ENCODE measurements at regions not wholly inside any gene's neighbourhood (a gene's known extent, or its start where the extent isn't known, plus 50 kb on each side); places are given as distances from the start of the nearest gene placed in this dataset.

DNA sequence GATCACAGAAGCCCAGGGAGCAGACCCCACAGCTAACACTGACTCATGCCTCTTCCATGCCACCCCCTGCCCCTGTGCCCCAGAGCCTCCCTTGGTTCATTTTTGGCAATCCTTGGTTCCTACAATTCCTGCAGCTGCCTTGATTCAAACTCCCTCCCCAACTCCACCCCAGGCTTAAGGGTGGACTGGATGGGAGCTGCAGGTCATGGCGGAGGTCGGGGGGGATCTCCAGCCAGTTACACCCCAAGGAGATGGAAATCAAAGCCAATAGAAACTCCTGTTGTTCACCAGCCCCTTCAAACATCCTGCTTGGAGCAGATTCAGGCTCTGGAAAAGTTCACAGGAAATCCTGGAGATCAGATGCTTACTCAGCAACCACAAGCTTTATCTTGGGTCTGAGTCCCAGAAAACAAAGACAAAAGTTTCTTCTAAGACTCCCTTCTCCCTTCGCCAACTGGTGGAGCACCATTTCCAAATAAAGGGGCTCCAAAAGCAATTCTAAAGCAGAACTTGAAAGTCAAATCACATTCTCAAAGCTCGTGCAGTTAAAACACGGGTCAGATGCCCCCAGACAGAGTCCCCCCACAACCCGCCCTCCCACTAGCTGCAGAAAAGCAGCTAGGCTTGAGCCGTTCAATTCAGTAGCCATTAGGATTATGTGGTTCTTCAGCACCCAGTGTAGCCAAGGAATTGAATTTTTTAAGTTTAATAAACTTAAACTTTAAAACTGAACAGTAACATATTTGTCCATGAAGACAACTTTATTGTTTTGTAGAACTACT is 149.5 kb downstream of the ANKRD60 start:
- no peak overlapping the region for H3K27ac ChIP-seq (ENCODE audit: low read depth, low read length)
- H4K20me1 ChIP-seq (ENCODE audit: insufficient read depth): no peaks in the 10 kb centered on the region; the same call in 1 of the 2 replicates
- DNase-seq (ENCODE audit: low read depth, low spot score): no peak
- no peak for ATAC-seq
- no peak overlapping the region for H3K9ac ChIP-seq (ENCODE audit: low read length)
- ChIA-PET POLR2A (no interaction called here), RAD21 (ENCODE audit: low non-redundant PET in 1 of 2, low total read pairs in 2 of 2, uncharacterized antibody in 2 of 2, unreplicated experiment in 2 of 2) (no interaction called here), CTCF (interaction anchor here (1.2 kb wide), 1 partner anchor 9 kb away, joined by 4 read pairs; no protein-coding TSS in a partner anchor)
- no peak overlapping the region for H3K4me3 ChIP-seq (replicated peaks in 1 of 2; ENCODE audit: low read depth in 1 of 2, low read length in 2 of 2)
- peaks cover 48% of the 10 kb centered on the region for H3K27me3 ChIP-seq (ENCODE audit: insufficient read depth, low read length)
- H3K4me1 ChIP-seq (ENCODE audit: control insufficient read depth in 1 of 2, insufficient read depth in 2 of 2, low read length in 2 of 2): no peaks in the 10 kb centered on the region
- no peaks in the 10 kb centered on the region for H3K9me3 ChIP-seq (ENCODE audit: control insufficient read depth in 1 of 2, insufficient read depth in 1 of 2, low read depth in 1 of 2, low read length in 2 of 2)
- H3K4me2 ChIP-seq (ENCODE audit: low read length): no peak overlapping the region
- H3K36me3 ChIP-seq (ENCODE audit: control insufficient read depth in 1 of 2, insufficient read depth in 2 of 2, low read length in 2 of 2): no peaks in the 10 kb centered on the region
- intact Hi-C loops (cut with micrococcal nuclease): no loop called here
- no peaks in the 10 kb centered on the region for H3K79me2 ChIP-seq (ENCODE audit: insufficient read depth, low read length)
- BruUV-seq (replicated peaks): no TSS peak
- H3K9me2 ChIP-seq (ENCODE audit: insufficient read depth): no peaks in the 10 kb centered on the region
- TF ChIP-seq, protein P1, sequence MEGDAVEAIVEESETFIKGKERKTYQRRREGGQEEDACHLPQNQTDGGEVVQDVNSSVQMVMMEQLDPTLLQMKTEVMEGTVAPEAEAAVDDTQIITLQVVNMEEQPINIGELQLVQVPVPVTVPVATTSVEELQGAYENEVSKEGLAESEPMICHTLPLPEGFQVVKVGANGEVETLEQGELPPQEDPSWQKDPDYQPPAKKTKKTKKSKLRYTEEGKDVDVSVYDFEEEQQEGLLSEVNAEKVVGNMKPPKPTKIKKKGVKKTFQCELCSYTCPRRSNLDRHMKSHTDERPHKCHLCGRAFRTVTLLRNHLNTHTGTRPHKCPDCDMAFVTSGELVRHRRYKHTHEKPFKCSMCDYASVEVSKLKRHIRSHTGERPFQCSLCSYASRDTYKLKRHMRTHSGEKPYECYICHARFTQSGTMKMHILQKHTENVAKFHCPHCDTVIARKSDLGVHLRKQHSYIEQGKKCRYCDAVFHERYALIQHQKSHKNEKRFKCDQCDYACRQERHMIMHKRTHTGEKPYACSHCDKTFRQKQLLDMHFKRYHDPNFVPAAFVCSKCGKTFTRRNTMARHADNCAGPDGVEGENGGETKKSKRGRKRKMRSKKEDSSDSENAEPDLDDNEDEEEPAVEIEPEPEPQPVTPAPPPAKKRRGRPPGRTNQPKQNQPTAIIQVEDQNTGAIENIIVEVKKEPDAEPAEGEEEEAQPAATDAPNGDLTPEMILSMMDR (IDR thresholded peaks at IDR 0.05 in 2 of 3, conservative IDR thresholded peaks at IDR 0.05 in 1 of 3; ENCODE audit: borderline replicate concordance in 1 of 3, insufficient read depth in 1 of 3, low read depth in 2 of 3, low read length in 2 of 3): no peak
- TF ChIP-seq CBX3 (IDR thresholded peaks at IDR 0.05; ENCODE audit: low read depth) (no peak), ZNF274 (IDR thresholded peaks at IDR 0.05; ENCODE audit: low read depth, low read length) (no peak), RAD21 (IDR thresholded peaks at IDR 0.05; ENCODE audit: low read depth) (no peak), EZH2phosphoT487 (IDR thresholded peaks at IDR 0.05; ENCODE audit: borderline replicate concordance) (no peak), JUND (IDR thresholded peaks at IDR 0.05) (no peak), EGR1 (IDR thresholded peaks at IDR 0.05; ENCODE audit: low read depth) (no peak), FOSL1 (IDR thresholded peaks at IDR 0.05; ENCODE audit: low read depth) (no peak), ZFX (IDR thresholded peaks at IDR 0.05) (no peak), SRF (IDR thresholded peaks at IDR 0.05; ENCODE audit: low read depth) (no peak), SIN3A (IDR thresholded peaks at IDR 0.05; ENCODE audit: low read depth) (no peak), POLR2AphosphoS5 (IDR thresholded peaks at IDR 0.05; ENCODE audit: low read depth, low read length) (no peak), YY1 (IDR thresholded peaks at IDR 0.05; ENCODE audit: extremely low read depth, insufficient replicate concordance, low read depth, low read length) (no peak), CEBPB (IDR thresholded peaks at IDR 0.05; ENCODE audit: low read depth) (no peak)
- TF ChIP-seq, protein P2, sequence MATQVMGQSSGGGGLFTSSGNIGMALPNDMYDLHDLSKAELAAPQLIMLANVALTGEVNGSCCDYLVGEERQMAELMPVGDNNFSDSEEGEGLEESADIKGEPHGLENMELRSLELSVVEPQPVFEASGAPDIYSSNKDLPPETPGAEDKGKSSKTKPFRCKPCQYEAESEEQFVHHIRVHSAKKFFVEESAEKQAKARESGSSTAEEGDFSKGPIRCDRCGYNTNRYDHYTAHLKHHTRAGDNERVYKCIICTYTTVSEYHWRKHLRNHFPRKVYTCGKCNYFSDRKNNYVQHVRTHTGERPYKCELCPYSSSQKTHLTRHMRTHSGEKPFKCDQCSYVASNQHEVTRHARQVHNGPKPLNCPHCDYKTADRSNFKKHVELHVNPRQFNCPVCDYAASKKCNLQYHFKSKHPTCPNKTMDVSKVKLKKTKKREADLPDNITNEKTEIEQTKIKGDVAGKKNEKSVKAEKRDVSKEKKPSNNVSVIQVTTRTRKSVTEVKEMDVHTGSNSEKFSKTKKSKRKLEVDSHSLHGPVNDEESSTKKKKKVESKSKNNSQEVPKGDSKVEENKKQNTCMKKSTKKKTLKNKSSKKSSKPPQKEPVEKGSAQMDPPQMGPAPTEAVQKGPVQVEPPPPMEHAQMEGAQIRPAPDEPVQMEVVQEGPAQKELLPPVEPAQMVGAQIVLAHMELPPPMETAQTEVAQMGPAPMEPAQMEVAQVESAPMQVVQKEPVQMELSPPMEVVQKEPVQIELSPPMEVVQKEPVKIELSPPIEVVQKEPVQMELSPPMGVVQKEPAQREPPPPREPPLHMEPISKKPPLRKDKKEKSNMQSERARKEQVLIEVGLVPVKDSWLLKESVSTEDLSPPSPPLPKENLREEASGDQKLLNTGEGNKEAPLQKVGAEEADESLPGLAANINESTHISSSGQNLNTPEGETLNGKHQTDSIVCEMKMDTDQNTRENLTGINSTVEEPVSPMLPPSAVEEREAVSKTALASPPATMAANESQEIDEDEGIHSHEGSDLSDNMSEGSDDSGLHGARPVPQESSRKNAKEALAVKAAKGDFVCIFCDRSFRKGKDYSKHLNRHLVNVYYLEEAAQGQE (IDR thresholded peaks at IDR 0.05; ENCODE audit: low read depth): no peak
- TF ChIP-seq, protein P3, sequence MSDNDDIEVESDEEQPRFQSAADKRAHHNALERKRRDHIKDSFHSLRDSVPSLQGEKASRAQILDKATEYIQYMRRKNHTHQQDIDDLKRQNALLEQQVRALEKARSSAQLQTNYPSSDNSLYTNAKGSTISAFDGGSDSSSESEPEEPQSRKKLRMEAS (IDR thresholded peaks at IDR 0.05): no peak
- TF ChIP-seq, protein P4, sequence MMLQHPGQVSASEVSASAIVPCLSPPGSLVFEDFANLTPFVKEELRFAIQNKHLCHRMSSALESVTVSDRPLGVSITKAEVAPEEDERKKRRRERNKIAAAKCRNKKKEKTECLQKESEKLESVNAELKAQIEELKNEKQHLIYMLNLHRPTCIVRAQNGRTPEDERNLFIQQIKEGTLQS (IDR thresholded peaks at IDR 0.05): no peak
- no peak overlapping the region for H2AFZ ChIP-seq (ENCODE audit: low read depth, low read length, poor library complexity, severe bottlenecking)

All from HCT116 (cell line).